PC-3 (cell line): ENCODE measurements at regions not wholly inside any gene's neighbourhood (a gene's known extent, or its start where the extent isn't known, plus 50 kb on each side); places are given as distances from the start of the nearest gene placed in this dataset.

Experiments used
- CTCF ChIP-seq: fragments of 300-600 bp; sonication (generic); conservative IDR thresholded peaks from 2 replicates; pipeline ENCODE4 v1.5.1; 2017; ENCODE audit warnings: antibody characterized with exemption, low read depth, mild to moderate bottlenecking, low read length
- EZH2 ChIP-seq: fragments of 300-600 bp; sonication (generic); IDR thresholded peaks from one replicate; pipeline ENCODE4 v1.6.1; 2017; ENCODE audit warnings: antibody characterized with exemption, mild to moderate bottlenecking, low read length; ENCODE audit not compliant: unreplicated experiment
- EZH2phosphoT487 ChIP-seq: fragments of 300-600 bp; sonication (generic); IDR thresholded peaks from 2 replicates; pipeline ENCODE4 v1.6.1; 2018; ENCODE audit warnings: mild to moderate bottlenecking, antibody characterized with exemption, low read length, borderline replicate concordance

GRCh38 chr7:89914711-89915110, 239.6 kb upstream of the STEAP1 start:
- TF ChIP-seq CTCF (no peak), EZH2 (no peak), EZH2phosphoT487 (no peak)
